ENCODE measurements at regions not wholly inside any gene's neighbourhood (a gene's known extent, or its start where the extent isn't known, plus 50 kb on each side); places are given as distances from the start of the nearest gene placed in this dataset.
A peak's percentile ranks its signal among the peaks of the same experiment; 100 is the strongest.
"Not testable (repeated sequence)": the region's sequence is repeated elsewhere in the genome, so short reads cannot be mapped to it uniquely, and the experiment has no call there.

GRCh38 chr4:102397056-102397455 is 51.8 kb upstream of the SLC39A8 start:
- DNase-seq: not testable (repeated sequence)

- DNase-seq: no peak
These were observed 53.7 kb upstream of the SLC39A8 start for GRCh38 chr4:102399021-102399420.

DNA sequence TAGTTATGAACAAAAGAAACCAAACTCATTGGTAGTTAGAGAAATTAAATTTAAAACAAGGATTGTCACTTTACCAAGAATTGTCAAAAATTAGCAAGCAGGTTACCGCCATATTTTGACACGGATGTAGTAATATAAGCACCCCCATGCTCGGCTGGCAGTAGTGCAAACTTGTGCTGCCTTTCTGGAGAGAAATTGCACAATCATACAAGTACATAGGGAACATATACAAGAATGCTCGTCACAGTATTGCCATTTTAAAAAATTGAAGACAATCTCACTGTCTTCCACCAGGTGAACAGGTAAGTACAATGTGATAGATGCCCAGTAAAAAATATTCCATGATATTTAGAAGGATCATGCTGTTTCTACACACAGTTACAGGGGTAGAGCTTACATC is 55.6 kb upstream of the SLC39A8 start:
- DNase-seq: no peak

GRCh38 chr4:102402223-102402622 is 56.9 kb upstream of the SLC39A8 start:
- DNase-seq: no peak

DNA sequence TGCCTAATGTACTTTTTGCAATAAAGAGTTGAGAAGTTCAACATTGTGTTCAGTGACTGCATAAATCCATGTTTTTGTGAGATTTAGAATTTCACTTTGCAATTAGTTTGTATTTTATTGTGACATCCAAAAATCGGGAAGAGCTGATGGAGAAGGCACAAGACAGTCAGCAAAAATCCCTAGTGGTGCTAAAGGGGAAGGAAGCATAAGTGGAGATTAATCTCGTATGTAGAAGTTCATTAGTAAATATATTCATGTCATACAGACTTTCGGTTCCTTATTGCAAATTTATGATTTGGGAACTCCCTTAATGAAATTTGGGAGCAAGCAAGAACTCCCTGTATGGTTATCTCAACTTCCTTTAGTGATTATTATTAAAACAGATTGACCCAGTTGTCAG is 57.8 kb upstream of the SLC39A8 start:
- no peak for DNase-seq

GRCh38 chr4:102404431-102404969 is 59.2 kb upstream of the SLC39A8 start:
- no peak for DNase-seq

DNA sequence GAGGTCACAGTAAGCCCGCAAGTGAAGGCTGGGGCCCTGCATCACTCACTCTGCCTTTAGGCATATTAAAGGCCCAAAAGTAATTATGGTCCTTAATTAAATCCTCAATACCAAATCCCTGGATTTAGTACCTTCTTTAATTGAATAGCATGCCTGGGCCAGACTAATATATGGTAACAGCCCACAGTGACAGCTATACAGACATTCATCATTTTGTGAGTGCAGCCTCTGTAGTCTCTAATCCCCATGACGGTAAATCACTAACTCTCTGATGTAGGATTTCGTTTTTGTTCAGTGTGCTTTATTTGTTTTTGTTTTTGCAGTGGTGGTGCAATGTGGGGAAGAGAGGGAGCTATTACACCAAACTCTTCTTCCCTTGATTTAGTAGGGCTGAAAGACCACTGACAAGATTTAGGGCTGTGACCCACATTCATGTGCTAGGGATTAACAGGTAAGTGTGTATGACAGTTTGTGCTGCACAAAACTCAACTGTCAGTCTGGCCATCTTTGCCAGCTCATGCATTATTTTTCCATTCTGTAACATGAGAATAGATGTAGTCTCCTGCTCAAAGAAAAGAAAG is 60.6 kb upstream of the SLC39A8 start:
- no peak for DNase-seq

- not testable (repeated sequence) for DNase-seq
These were observed 65.6 kb upstream of the SLC39A8 start for GRCh38 chr4:102410884-102411283.

GRCh38 chr4:102411408-102411807 is 66.1 kb upstream of the SLC39A8 start:
- DNase-seq: no peak

- no peak for DNase-seq
These were observed 71.5 kb upstream of the SLC39A8 start for GRCh38 chr4:102416765-102417164.

DNA sequence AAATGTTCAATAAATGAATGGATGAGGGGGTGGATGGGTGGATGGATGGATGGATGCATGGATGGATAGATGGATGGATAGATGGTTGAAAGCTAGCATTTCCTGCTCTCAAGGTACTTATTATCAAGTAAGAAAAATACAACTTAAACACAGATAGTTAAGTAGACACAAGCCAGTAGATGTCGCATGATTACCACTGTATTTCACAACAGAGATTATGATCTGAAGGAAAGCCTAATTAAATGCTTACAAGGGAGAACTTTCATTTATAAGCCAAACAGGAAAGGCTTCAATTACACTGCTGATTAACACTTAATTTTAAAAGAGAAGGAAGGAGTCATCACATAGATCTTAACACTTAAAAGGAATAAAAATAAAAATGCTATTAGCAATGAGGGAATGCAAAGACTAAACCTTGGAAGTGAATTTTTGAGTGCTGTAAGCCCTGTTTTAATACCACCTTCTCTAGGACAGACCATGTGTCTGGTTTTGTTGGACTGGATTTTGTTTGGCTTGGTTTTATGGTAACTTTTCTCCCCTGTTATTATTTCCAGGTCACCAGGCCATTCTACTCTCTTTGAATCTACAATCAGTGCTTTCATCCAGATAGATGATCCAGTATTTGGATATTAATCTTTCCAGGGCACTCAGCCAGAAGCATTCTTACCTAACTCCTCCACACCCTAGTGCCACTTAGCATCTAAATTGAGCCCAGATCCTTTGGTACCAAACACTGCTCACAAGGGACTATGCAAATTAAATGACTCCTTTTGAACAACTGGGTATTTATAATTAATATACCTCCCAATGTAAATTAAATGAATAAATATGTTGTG is 75.5 kb upstream of the SLC39A8 start:
- no peak for DNase-seq

DNA sequence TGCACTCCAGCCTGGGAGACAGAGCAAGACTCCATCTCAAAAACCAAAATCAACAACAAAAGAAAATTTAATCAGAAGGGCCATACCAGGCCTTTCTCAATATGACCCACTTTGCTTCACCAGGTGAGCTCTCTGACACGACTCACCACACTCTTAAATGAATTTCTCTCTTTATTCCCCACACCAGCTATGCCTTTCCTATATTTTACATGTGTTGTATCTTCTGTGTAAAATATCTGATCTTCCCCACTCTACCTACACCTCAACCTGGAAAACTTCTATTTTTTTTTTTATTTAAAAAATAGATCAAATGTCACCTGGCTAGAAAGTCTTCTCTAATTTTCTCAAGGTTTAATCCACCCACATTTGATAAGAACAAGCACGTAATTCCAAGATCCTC is 77.6 kb upstream of the SLC39A8 start:
- no peak for DNase-seq

- DNase-seq: no peak
These were observed 77.8 kb upstream of the NFKB1 start for GRCh38 chr4:102423375-102423774.

DNA sequence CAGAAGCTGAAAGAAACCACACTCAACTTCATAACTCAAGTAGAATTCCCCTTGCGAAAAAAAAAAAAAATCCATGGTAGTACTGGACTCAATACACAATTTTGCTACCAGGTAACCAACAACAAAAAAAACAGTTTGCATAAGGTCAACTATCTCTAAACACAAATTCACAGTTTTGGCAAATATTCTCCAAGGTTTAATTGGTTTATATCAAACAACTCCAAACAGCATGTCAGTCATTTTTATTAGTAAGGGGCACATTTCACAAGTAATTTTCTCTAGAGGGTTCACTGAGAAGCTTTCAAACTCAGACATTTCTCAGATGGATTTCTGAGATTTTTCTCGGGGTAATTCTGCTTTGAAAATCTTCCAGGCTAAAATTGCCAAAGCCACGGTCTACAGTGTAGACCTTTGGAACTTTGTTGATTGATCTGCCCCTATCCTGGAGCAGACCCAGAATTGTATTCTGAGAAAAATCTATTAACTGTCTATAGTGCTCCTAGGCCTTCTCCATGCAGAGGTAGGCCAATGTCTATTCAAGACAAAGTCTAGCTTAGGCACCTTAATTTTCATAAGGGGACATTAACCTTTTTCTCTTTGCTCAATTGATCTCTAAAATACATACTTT is 73.7 kb upstream of the NFKB1 start:
- DNase-seq: no peak

DNA sequence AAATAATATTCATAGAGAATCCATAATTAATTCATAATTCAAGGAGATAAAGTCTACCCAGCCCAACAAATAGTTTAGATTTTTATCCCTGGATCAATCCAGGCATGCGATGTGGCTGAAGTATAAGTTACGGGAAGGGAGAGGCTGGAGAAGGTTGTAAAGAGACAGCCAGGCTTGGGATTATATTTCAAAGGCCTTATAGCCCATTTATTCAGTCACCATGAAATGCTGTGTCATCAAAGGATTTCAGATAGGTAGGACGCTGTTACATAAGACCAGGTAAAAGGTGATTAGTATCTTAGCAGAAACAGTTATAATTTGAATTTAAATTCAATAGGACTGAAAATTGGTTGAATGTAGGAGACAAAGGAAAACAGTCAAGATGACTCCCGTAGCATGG is 73.0 kb upstream of the NFKB1 start:
- DNase-seq: no peak

- no peak for DNase-seq
These were observed 71.6 kb upstream of the NFKB1 start for GRCh38 chr4:102429553-102429952.

GRCh38 chr4:102430461-102430910 is 70.7 kb upstream of the NFKB1 start:
- DNase-seq: peak in 1 of 56 donors; percentile 10

DNA sequence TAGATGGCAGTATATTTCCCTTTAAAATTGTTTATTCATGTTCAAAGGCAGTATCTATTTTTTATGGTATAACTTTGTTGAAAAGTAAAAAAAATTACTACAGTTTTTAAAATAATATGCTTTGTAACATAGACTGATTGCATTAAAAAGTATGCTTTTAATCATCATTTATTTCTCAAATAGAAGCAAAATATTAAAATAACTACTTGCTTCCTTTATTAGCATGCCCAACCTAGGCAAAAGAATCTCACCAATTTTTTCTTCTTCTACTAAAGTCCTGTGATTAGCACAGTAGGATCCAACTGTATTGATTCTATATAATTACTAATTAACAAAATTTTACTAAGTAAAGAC is 69.6 kb upstream of the NFKB1 start:
- no peak for DNase-seq

DNA sequence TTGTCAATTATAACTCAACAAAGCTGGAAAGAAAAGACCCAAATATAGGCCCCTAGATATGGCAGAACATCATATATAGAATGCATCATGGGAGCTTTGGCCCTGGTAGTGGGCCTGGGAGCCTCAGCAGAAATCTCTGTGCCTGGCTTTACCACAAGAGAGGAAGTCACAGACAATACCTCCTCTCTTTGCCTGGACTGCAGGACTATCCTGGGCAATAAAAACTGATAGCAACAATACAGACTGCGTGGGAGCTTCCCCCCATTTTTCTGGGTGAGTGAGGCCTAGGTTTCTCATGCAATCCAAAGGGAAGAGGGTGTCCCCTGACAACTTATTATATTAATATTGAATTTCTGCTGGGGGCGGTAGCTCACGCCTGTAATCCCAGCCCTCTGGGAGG is 64.0 kb upstream of the NFKB1 start:
- no peak for DNase-seq

GRCh38 chr4:102438396-102439235 is 62.5 kb upstream of the NFKB1 start:
- DNase-seq: no peak

DNA sequence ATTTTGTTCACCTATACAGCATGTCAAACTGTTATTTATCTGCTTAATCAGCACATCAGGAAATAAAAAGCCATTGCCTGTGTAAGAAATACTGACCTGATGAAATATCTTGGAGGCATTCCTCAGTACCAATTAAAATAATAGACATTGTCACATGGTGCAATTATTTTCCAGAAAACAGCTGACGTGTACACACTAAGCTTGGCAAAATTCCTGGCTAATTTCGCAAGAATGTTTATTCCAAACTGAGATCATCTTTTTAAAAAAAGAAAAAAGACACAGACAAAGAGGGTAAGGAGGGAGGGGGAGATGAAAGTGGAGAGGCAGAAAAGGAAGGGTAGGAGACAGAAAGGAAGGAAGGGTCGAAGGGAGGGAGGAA is 61.9 kb upstream of the NFKB1 start:
- DNase-seq: peak in 1 of 56 donors; percentile 31

- peak in 2 of 56 donors; percentile 7 for DNase-seq
These were observed 61.3 kb upstream of the NFKB1 start for GRCh38 chr4:102439812-102440211.
